ENCODE measurements at regions not wholly inside any gene's neighbourhood (a gene's known extent, or its start where the extent isn't known, plus 50 kb on each side); places are given as distances from the start of the nearest gene placed in this dataset.

GRCh38 chr11:41849250-41849649 lies 389.8 kb upstream of the LRRC4C start:
- H4K20me1 ChIP-seq (ENCODE audit: insufficient read depth, low read length), result no peaks in the 10 kb centered on the region
- no peak overlapping the region for H2AFZ ChIP-seq (ENCODE audit: low read length)
- H3K9me3 ChIP-seq (replicated peaks; ENCODE audit: insufficient read depth, low read length), result no peaks in the 10 kb centered on the region
- H3K4me3 ChIP-seq (ENCODE audit: low read length), result no peak overlapping the region
- H3K36me3 ChIP-seq (replicated peaks; ENCODE audit: insufficient read depth, low read length), result no peaks in the 10 kb centered on the region
- H3F3A ChIP-seq (ENCODE audit: insufficient read depth, low read length), result no peaks in the 10 kb centered on the region
- TF ChIP-seq EZH2 (optimal IDR thresholded peaks at IDR 0.05; ENCODE audit: low read depth, low read length), result no peak
- TF ChIP-seq EZH2phosphoT487 (IDR thresholded peaks at IDR 0.05; ENCODE audit: low read length), result no peak
- no peak for TF ChIP-seq CTCF (IDR thresholded peaks at IDR 0.05; ENCODE audit: low read length)
- no peak for DNase-seq
- H3K9me2 ChIP-seq (replicated peaks; ENCODE audit: insufficient read depth, low read length), result no peaks in the 10 kb centered on the region
- no peaks in the 10 kb centered on the region for H3K4me1 ChIP-seq (ENCODE audit: low read length)
- H3K79me2 ChIP-seq (ENCODE audit: low read length), result no peaks in the 10 kb centered on the region
- no peak overlapping the region for H3K27ac ChIP-seq (ENCODE audit: low read length)
- no peaks in the 10 kb centered on the region for H3K27me3 ChIP-seq (replicated peaks; ENCODE audit: insufficient read depth, low read length)
- H3K4me2 ChIP-seq (ENCODE audit: low read depth, low read length), result no peak overlapping the region
- H3K9ac ChIP-seq (ENCODE audit: low read length), result no peak overlapping the region

- Histone ChIP-seq H3K4me1 (ENCODE audit: low read length) (no peaks in the 10 kb centered on the region), H3K27ac (ENCODE audit: low read length) (no peak overlapping the region), H3F3A (ENCODE audit: insufficient read depth, low read length) (no peaks in the 10 kb centered on the region), H4K20me1 (ENCODE audit: insufficient read depth, low read length) (no peaks in the 10 kb centered on the region), H3K9me2 (replicated peaks; ENCODE audit: insufficient read depth, low read length) (no peaks in the 10 kb centered on the region), H3K4me3 (ENCODE audit: low read length) (no peak overlapping the region), H3K27me3 (replicated peaks; ENCODE audit: insufficient read depth, low read length) (no peaks in the 10 kb centered on the region), H3K9me3 (replicated peaks; ENCODE audit: insufficient read depth, low read length) (no peaks in the 10 kb centered on the region), H3K36me3 (replicated peaks; ENCODE audit: insufficient read depth, low read length) (no peaks in the 10 kb centered on the region), H3K79me2 (ENCODE audit: low read length) (no peaks in the 10 kb centered on the region), H2AFZ (ENCODE audit: low read length) (no peak overlapping the region), H3K9ac (ENCODE audit: low read length) (no peak overlapping the region), H3K4me2 (ENCODE audit: low read depth, low read length) (no peak overlapping the region)
- TF ChIP-seq EZH2phosphoT487 (IDR thresholded peaks at IDR 0.05; ENCODE audit: low read length), result no peak
- TF ChIP-seq EZH2 (optimal IDR thresholded peaks at IDR 0.05; ENCODE audit: low read depth, low read length), result no peak
- TF ChIP-seq CTCF (IDR thresholded peaks at IDR 0.05; ENCODE audit: low read length), result no peak
- no peak for DNase-seq
Observed at GRCh38 chr11:41851743-41852142, 392.3 kb upstream of the LRRC4C start.

- TF ChIP-seq CTCF (IDR thresholded peaks at IDR 0.05; ENCODE audit: low read length), result no peak
- no peak for TF ChIP-seq EZH2 (optimal IDR thresholded peaks at IDR 0.05; ENCODE audit: low read depth, low read length)
- TF ChIP-seq EZH2phosphoT487 (IDR thresholded peaks at IDR 0.05; ENCODE audit: low read length), result no peak
- no peak overlapping the region for H3K4me3 ChIP-seq (ENCODE audit: low read length)
- no peaks in the 10 kb centered on the region for H3K4me1 ChIP-seq (ENCODE audit: low read length)
Observed at GRCh38 chr11:41861838-41862237, 402.4 kb upstream of the LRRC4C start.

More at GRCh38 chr11:41861838-41862237, 402.4 kb upstream of the LRRC4C start:
- H3K9ac ChIP-seq (ENCODE audit: low read length), result no peak overlapping the region
- H3K36me3 ChIP-seq (replicated peaks; ENCODE audit: insufficient read depth, low read length), result no peaks in the 10 kb centered on the region
- H3K9me2 ChIP-seq (replicated peaks; ENCODE audit: insufficient read depth, low read length), result no peaks in the 10 kb centered on the region
- DNase-seq, result no peak
- H4K20me1 ChIP-seq (ENCODE audit: insufficient read depth, low read length), result no peaks in the 10 kb centered on the region
- H3K27me3 ChIP-seq (replicated peaks; ENCODE audit: insufficient read depth, low read length), result no peaks in the 10 kb centered on the region
- no peak overlapping the region for H3K27ac ChIP-seq (ENCODE audit: low read length)
- H3K9me3 ChIP-seq (replicated peaks; ENCODE audit: insufficient read depth, low read length), result no peaks in the 10 kb centered on the region
- no peaks in the 10 kb centered on the region for H3K79me2 ChIP-seq (ENCODE audit: low read length)
- H2AFZ ChIP-seq (ENCODE audit: low read length), result no peak overlapping the region
- no peaks in the 10 kb centered on the region for H3F3A ChIP-seq (ENCODE audit: insufficient read depth, low read length)
- H3K4me2 ChIP-seq (ENCODE audit: low read depth, low read length), result no peak overlapping the region

All from MM.1S (cell line).